Activated CD8-positive, alpha-beta T cell treated with anti-CD3 and anti-CD28 coated beads for 36 hours (primary cell): ENCODE measurements at regions not wholly inside any gene's neighbourhood (a gene's known extent, or its start where the extent isn't known, plus 50 kb on each side); places are given as distances from the start of the nearest gene placed in this dataset.

Source experiments
- ATAC-seq: fragments of 200-7000 bp; cut with Tn5 transposase; one replicate; pipeline ENCODE4 v1.10.0; 2021; ENCODE audit warnings: mild to moderate bottlenecking, moderate library complexity
- CTCF ChIA-PET: fragments of 350-600 bp; sonication (Branson Sonifier 250); formaldehyde crosslinking; loops from one replicate; lab custom pipeline; 2021; ENCODE audit warnings: antibody characterized with exemption; lab: Charles Lee
- POLR2A ChIA-PET: fragments of 350-600 bp; sonication (Branson Sonifier 250); formaldehyde crosslinking; loops from one replicate; lab custom pipeline; 2021; ENCODE audit warnings: antibody characterized with exemption; lab: Charles Lee
- DNase-seq: peaks from one replicate; pipeline ENCODE4 v3.0.0-alpha.2; 2020
- H3K27ac Mint-ChIP-seq: one replicate; pipeline ENCODE4 v1.8.0; 2021; ENCODE audit warnings: mild to moderate bottlenecking, mixed read lengths
- H3K27me3 Mint-ChIP-seq: one replicate; pipeline ENCODE4 v1.8.0; 2021; ENCODE audit warnings: mixed read lengths
- H3K36me3 Mint-ChIP-seq: one replicate; pipeline ENCODE4 v1.8.0; 2021; ENCODE audit warnings: low read depth, mixed read lengths
- H3K4me1 Mint-ChIP-seq: one replicate; pipeline ENCODE4 v1.8.0; 2021; ENCODE audit warnings: low read depth, mixed read lengths
- H3K4me3 Mint-ChIP-seq: one replicate; pipeline ENCODE4 v1.8.0; 2021; ENCODE audit warnings: mild to moderate bottlenecking, moderate library complexity, mixed read lengths
- H3K9me3 Mint-ChIP-seq: one replicate; pipeline ENCODE4 v1.8.0; 2021; ENCODE audit warnings: mixed read lengths
- CTCF ChIP-seq: fragments of 200-600 bp; IDR thresholded peaks from one replicate; pipeline ENCODE4 v1.8.0; 2022; ENCODE audit warnings: antibody characterized with exemption, mild to moderate bottlenecking
- intact Hi-C: fragments of 100-400 bp; cut with micrococcal nuclease; formaldehyde crosslinking; loops from one replicate; pipeline ENCODE4 v1.10.0; 2022

- Mint-ChIP-seq H3K36me3 (no peaks in the 10 kb centered on the region), H3K27ac (no peak overlapping the region), H3K9me3 (peaks cover 2% of the 10 kb centered on the region), H3K27me3 (no peaks in the 10 kb centered on the region), H3K4me1 (no peaks in the 10 kb centered on the region), H3K4me3 (no peak overlapping the region)
- DNase-seq (no peak), ATAC-seq (no peak)
- intact Hi-C loops: no loop called here
- ChIA-PET POLR2A (no interaction called here), CTCF (no interaction called here)
- no peak for TF ChIP-seq CTCF
Measured at GRCh38 chr21:27681038-27681437, 714.1 kb upstream of the ADAMTS5 start.

- H3K4me1 Mint-ChIP-seq: no peaks in the 10 kb centered on the region
- no peak for DNase-seq
- no peak for TF ChIP-seq CTCF
- CTCF ChIA-PET: no interaction called here
- POLR2A ChIA-PET: no interaction called here
- H3K4me3 Mint-ChIP-seq: no peak overlapping the region
- H3K36me3 Mint-ChIP-seq: no peaks in the 10 kb centered on the region
- H3K27ac Mint-ChIP-seq: no peak overlapping the region
- H3K9me3 Mint-ChIP-seq: peaks cover 3% of the 10 kb centered on the region
- ATAC-seq: no peak
- no peaks in the 10 kb centered on the region for H3K27me3 Mint-ChIP-seq
- intact Hi-C loops: no loop called here
Measured at GRCh38 chr21:27680181-27680580, 713.3 kb upstream of the ADAMTS5 start.

DNA sequence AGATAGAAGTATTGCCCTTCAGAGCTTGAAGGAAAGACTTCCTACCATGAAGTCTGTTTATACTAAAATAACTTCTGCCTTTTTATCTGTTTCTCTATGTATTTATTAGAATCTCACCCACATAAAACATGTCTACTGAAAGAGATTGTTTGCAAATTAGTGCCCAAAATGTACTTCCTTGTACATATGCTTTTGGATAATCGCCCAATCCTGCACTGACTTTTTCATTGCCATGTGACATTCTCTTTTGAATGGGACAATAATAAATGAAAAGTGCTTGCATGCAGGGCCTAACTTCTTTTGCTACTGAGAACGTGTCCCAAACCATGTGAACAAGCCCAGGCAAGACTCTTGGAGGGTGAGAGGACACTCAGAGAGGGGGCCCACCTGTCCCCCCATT, 711.6 kb upstream of the ADAMTS5 start:
- Mint-ChIP-seq H3K27ac (no peak overlapping the region), H3K4me3 (no peak overlapping the region), H3K36me3 (no peaks in the 10 kb centered on the region), H3K27me3 (no peaks in the 10 kb centered on the region), H3K9me3 (peaks cover 5% of the 10 kb centered on the region), H3K4me1 (no peaks in the 10 kb centered on the region)
- DNase-seq (no peak), ATAC-seq (no peak)
- POLR2A ChIA-PET: no interaction called here
- CTCF ChIA-PET: no interaction called here
- intact Hi-C loops: no loop called here
- no peak for TF ChIP-seq CTCF

DNA sequence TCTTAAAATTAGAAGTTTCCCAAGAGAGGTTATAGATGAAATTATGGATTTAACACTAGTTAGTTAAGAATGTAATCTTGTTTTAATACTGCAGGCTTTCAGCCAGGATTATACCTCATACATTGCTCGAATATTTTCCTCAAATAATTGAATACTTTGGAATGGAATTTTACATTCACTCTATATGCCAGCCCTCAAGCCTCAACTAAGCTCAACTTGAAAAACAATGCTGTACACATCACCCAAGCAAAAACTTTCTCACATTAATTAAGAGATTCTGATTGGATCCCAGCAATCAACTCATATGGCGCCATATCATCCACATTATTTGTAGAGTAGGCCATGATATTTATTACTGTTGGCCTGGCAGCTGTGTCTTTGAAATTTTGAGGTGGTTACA, 710.7 kb upstream of the ADAMTS5 start:
- CTCF ChIA-PET: no interaction called here
- no peak for DNase-seq

DNA sequence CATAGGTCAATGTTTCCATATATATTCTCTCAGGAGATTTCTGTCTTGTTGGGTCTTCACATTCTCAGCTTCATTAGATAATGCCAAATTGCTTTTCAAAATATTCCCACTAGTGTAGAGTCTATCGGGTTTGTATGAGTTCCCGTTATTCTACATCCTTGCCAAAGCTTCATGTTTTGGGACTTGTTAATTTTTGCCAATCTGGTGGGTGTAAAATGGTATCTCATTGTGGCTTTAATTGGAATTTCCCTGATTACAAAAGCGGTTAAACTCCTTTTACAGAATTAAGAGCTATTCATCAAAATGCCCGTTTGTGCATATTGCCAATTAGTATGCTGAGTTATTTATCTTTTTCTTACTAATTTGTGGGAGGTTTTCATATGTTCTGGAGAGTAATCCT, 708.4 kb upstream of the ADAMTS5 start:
- intact Hi-C loops: no loop called here
- Mint-ChIP-seq H3K36me3 (no peaks in the 10 kb centered on the region), H3K27me3 (no peaks in the 10 kb centered on the region), H3K9me3 (peaks cover 5% of the 10 kb centered on the region), H3K27ac (no peak overlapping the region), H3K4me3 (no peak overlapping the region), H3K4me1 (no peaks in the 10 kb centered on the region)
- ATAC-seq (no peak), DNase-seq (no peak)
- no peak for TF ChIP-seq CTCF
- CTCF ChIA-PET: no interaction called here
- POLR2A ChIA-PET: no interaction called here

More for the DNA sequence above, 710.7 kb upstream of the ADAMTS5 start:
- no peaks in the 10 kb centered on the region for H3K4me1 Mint-ChIP-seq
- POLR2A ChIA-PET: no interaction called here
- H3K36me3 Mint-ChIP-seq: no peaks in the 10 kb centered on the region
- no peak overlapping the region for H3K4me3 Mint-ChIP-seq
- TF ChIP-seq CTCF: no peak
- no peak overlapping the region for H3K27ac Mint-ChIP-seq
- peaks cover 5% of the 10 kb centered on the region for H3K9me3 Mint-ChIP-seq
- no peak for ATAC-seq
- H3K27me3 Mint-ChIP-seq: no peaks in the 10 kb centered on the region
- intact Hi-C loops: no loop called here
